GM12875 (cell line): ENCODE measurements at regions not wholly inside any gene's neighbourhood (a gene's known extent, or its start where the extent isn't known, plus 50 kb on each side); places are given as distances from the start of the nearest gene placed in this dataset.

Experiments
- H3K4me3 ChIP-seq: one replicate; pipeline ENCODE4 v1.5.1; 2011; ENCODE audit warnings: low read depth, low read length, control low read depth
- TF ChIP-seq, protein P1 (sequence below): IDR thresholded peaks from 2 replicates; pipeline ENCODE4 v1.5.1; 2011; ENCODE audit warnings: low read depth, mild to moderate bottlenecking, control low read depth, inconsistent platforms, low read length, moderate library complexity, borderline replicate concordance; ENCODE audit not compliant: insufficient read depth

DNA sequence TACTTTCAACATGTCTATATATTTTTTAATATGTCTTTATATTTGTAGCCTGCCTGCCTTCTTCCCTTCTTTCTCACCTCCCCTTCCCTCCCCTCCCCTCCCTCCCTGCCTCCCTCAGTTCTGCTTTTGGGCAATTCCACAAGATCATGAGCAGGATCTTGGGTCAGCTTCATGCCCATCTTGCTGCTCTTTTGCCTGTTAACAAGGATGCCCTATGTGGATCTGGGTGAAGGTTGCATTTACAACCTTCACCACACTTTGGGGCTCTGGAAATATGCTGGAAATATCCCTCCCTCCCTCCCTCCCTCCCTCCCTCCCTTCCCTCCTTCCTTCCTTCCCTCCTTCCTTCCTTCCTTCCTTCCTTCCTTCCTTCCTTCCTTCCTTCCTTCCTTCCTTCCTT, 334.1 kb upstream of the FAM98A start:
- H3K4me3 ChIP-seq, result no peak overlapping the region
- TF ChIP-seq, protein P1, sequence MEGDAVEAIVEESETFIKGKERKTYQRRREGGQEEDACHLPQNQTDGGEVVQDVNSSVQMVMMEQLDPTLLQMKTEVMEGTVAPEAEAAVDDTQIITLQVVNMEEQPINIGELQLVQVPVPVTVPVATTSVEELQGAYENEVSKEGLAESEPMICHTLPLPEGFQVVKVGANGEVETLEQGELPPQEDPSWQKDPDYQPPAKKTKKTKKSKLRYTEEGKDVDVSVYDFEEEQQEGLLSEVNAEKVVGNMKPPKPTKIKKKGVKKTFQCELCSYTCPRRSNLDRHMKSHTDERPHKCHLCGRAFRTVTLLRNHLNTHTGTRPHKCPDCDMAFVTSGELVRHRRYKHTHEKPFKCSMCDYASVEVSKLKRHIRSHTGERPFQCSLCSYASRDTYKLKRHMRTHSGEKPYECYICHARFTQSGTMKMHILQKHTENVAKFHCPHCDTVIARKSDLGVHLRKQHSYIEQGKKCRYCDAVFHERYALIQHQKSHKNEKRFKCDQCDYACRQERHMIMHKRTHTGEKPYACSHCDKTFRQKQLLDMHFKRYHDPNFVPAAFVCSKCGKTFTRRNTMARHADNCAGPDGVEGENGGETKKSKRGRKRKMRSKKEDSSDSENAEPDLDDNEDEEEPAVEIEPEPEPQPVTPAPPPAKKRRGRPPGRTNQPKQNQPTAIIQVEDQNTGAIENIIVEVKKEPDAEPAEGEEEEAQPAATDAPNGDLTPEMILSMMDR, result no peak

DNA sequence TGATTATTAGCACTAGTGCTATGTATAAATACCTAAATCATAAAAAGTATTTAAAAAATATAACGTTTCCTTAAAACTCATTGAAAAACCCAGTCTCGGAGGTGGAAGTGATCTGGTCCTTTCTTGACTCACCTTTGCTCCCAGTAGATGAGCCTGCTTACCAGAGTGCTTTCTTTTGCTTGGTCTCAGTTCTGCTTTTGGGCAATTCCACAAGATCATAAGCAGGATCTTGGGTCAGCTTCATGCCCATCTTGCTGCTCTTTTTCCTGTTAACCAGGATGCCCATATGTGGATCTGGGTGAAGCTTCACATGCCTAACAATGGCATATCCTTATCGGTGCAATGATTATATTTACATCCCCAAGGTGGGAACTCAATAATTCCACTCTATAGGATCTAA, 332.1 kb upstream of the FAM98A start:
- H3K4me3 ChIP-seq, result no peak overlapping the region
- TF ChIP-seq, protein P1, result no peak

DNA sequence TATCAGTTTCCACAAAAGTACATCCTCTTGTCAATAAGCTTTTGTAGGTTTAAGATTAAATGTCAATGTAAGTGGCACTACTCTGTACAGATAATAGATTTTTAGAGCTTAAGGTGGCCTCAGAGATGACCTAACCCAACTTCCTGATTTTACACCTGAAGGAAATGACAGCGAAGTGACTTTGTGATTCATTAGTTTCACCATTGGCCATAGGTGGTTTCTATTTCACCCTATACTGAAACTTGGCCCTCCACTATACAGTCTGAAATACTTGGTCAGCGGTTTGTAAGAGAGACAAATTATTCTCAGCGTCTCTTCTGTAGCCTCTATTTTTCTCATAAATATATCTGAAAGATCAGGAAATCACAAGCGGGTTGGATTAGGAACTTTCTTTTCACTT, 330.4 kb upstream of the FAM98A start:
- TF ChIP-seq, protein P1, result no peak
- no peak overlapping the region for H3K4me3 ChIP-seq

DNA sequence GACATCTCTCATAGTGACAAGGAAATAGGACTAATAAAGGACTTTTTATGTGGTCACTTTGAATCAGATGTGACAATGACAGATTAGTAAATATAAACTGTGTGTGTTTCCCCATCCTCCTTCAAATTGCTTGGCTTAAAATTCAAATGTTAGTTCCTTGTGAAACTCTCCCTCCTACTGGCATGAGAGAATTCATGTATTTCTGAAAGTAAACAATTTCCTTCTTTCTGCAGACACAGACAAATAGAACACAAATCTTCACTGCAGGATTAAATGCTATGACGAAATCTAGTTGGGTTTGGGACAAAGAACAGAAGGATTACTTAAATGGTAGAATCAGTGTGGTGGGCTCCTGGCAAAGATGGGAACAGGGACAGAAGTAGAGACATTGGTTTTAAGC, 328.7 kb upstream of the FAM98A start:
- TF ChIP-seq, protein P1, result no peak
- no peak overlapping the region for H3K4me3 ChIP-seq

DNA sequence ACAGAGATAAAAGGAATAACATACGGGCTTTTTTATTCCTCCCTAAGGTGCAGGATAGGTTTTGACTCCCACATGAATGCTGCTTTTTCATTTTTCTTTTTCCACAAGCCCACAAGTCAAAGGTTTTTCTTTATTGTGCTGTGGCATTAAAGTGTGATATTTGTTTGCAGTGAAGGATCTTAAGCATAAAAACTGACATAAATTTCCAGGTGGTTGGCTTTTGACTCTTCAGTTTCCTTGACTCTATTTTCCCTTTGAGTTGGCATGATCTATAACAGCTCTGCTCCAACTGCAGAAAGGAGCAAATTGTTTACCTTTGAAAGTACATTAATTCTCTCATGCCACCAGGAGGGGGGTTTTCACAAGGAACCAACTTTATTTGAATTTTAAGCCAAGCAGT, 326.2 kb upstream of the FAM98A start:
- no peak overlapping the region for H3K4me3 ChIP-seq
- TF ChIP-seq, protein P1, result no peak

DNA sequence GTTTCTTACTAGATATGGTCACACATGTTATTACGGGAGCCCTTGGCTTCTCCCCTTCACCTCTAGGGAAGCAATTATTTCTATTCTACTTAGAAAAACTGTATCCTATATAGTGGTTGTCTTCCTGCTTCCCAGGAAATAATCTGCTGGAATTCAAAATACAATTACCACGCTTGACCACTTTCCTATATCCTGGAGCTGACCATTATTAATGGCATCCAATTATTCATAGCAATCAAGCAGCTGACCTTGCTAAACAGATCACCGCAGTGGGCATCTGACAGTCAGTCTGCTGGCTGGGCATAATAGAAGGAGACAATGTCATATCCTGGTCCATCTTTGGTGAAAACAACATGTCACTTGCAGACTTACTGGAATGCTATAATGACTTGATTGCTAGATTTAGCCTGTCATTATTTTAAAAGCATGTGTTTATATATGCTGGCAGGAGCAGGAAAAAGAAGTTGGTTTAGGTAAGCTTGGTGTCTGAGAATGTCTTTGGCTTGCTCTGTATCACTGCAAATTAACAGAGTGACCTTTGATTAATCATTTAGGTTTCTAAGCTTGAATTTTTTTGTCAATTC, 325.6 kb upstream of the FAM98A start:
- TF ChIP-seq, protein P1, result no peak
- no peak overlapping the region for H3K4me3 ChIP-seq

DNA sequence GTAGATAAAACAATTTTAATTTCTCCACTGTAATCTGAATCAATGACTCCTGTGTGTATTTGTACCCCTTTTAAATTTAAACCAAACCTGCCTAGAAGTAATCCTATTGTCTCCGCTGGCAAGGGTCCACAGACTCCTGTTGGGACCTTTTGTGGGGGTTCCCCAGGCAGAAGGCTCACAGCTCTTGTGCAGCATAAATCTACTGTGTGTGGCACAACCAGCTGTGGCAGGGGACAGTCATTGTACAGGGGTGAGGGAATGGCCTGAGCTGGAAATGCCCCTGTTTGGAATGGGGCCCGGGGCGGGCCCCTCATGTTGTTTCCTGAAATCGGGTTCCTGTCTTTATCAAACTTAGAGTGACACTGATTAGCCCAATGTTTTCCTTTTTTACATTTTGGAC, 318.2 kb upstream of the FAM98A start:
- TF ChIP-seq, protein P1, result no peak
- no peak overlapping the region for H3K4me3 ChIP-seq
